ENCODE measurements at regions not wholly inside any gene's neighbourhood (a gene's known extent, or its start where the extent isn't known, plus 50 kb on each side); places are given as distances from the start of the nearest gene placed in this dataset.

- Histone ChIP-seq H3K9me3 (ENCODE audit: control insufficient read depth in 1 of 2, low read length in 2 of 2) (no peaks in the 10 kb centered on the region), H3K4me1 (ENCODE audit: control insufficient read depth in 1 of 2, insufficient read depth in 2 of 2, low read length in 2 of 2) (no peaks in the 10 kb centered on the region), H3K27me3 (ENCODE audit: low read depth, low read length) (no peaks in the 10 kb centered on the region), H3K4me3 (ENCODE audit: low read depth in 1 of 2, low read length in 2 of 2) (no peak overlapping the region), H3K36me3 (ENCODE audit: control insufficient read depth in 1 of 2, insufficient read depth in 2 of 2, low read length in 2 of 2) (no peaks in the 10 kb centered on the region), H3K27ac (ENCODE audit: low read length) (no peak overlapping the region)
Measured at GRCh38 chr14:82159624-82160023, 626.0 kb upstream of the SEL1L start.

GRCh38 chr14:82180139-82180538 is 646.5 kb upstream of the SEL1L start:
- Histone ChIP-seq H3K4me3 (ENCODE audit: low read depth in 1 of 2, low read length in 2 of 2) (no peak overlapping the region), H3K36me3 (ENCODE audit: control insufficient read depth in 1 of 2, insufficient read depth in 2 of 2, low read length in 2 of 2) (no peaks in the 10 kb centered on the region), H3K4me1 (ENCODE audit: control insufficient read depth in 1 of 2, insufficient read depth in 2 of 2, low read length in 2 of 2) (no peaks in the 10 kb centered on the region), H3K27me3 (ENCODE audit: low read depth, low read length) (no peaks in the 10 kb centered on the region), H3K9me3 (ENCODE audit: control insufficient read depth in 1 of 2, low read length in 2 of 2) (peaks cover 0 to 2% of the 10 kb centered on the region in 2 donors), H3K27ac (ENCODE audit: low read length) (no peak overlapping the region)

- H3K4me1 ChIP-seq (ENCODE audit: control insufficient read depth in 1 of 2, insufficient read depth in 2 of 2, low read length in 2 of 2) = no peaks in the 10 kb centered on the region
- H3K4me3 ChIP-seq (ENCODE audit: low read depth in 1 of 2, low read length in 2 of 2) = no peak overlapping the region
- H3K27me3 ChIP-seq (ENCODE audit: low read depth, low read length) = no peaks in the 10 kb centered on the region
- H3K9me3 ChIP-seq (ENCODE audit: control insufficient read depth in 1 of 2, low read length in 2 of 2) = peaks cover 0 to 6% of the 10 kb centered on the region in 2 donors
- H3K36me3 ChIP-seq (ENCODE audit: control insufficient read depth in 1 of 2, insufficient read depth in 2 of 2, low read length in 2 of 2) = no peaks in the 10 kb centered on the region
- H3K27ac ChIP-seq (ENCODE audit: low read length) = no peak overlapping the region
Measured at GRCh38 chr14:82182646-82183045, 649.0 kb upstream of the SEL1L start.

- Histone ChIP-seq H3K27ac (ENCODE audit: low read length) (no peak overlapping the region), H3K27me3 (ENCODE audit: low read depth, low read length) (no peaks in the 10 kb centered on the region), H3K4me1 (ENCODE audit: control insufficient read depth in 1 of 2, insufficient read depth in 2 of 2, low read length in 2 of 2) (no peaks in the 10 kb centered on the region), H3K36me3 (ENCODE audit: control insufficient read depth in 1 of 2, insufficient read depth in 2 of 2, low read length in 2 of 2) (no peaks in the 10 kb centered on the region), H3K4me3 (ENCODE audit: low read depth in 1 of 2, low read length in 2 of 2) (no peak overlapping the region), H3K9me3 (ENCODE audit: control insufficient read depth in 1 of 2, low read length in 2 of 2) (peaks cover 0 to 8% of the 10 kb centered on the region in 2 donors)
Measured at GRCh38 chr14:82190742-82191141, 657.1 kb upstream of the SEL1L start.

- no peak overlapping the region for H3K4me3 ChIP-seq (ENCODE audit: low read depth in 1 of 2, low read length in 2 of 2)
- H3K27me3 ChIP-seq (ENCODE audit: low read depth, low read length) = no peaks in the 10 kb centered on the region
- H3K9me3 ChIP-seq (ENCODE audit: control insufficient read depth in 1 of 2, low read length in 2 of 2) = peaks cover 0 to 5% of the 10 kb centered on the region in 2 donors
- H3K4me1 ChIP-seq (ENCODE audit: control insufficient read depth in 1 of 2, insufficient read depth in 2 of 2, low read length in 2 of 2) = no peaks in the 10 kb centered on the region
- H3K27ac ChIP-seq (ENCODE audit: low read length) = no peak overlapping the region
- H3K36me3 ChIP-seq (ENCODE audit: control insufficient read depth in 1 of 2, insufficient read depth in 2 of 2, low read length in 2 of 2) = no peaks in the 10 kb centered on the region
Measured at GRCh38 chr14:82192387-82192786, 658.7 kb upstream of the SEL1L start.

GRCh38 chr14:82223276-82223675 is 689.6 kb upstream of the SEL1L start:
- no peak overlapping the region for H3K27ac ChIP-seq (ENCODE audit: low read length)
- no peaks in the 10 kb centered on the region for H3K36me3 ChIP-seq (ENCODE audit: control insufficient read depth in 1 of 2, insufficient read depth in 2 of 2, low read length in 2 of 2)
- H3K27me3 ChIP-seq (ENCODE audit: low read depth, low read length) = no peaks in the 10 kb centered on the region
- no peaks in the 10 kb centered on the region for H3K4me1 ChIP-seq (ENCODE audit: control insufficient read depth in 1 of 2, insufficient read depth in 2 of 2, low read length in 2 of 2)
- H3K9me3 ChIP-seq (ENCODE audit: control insufficient read depth in 1 of 2, low read length in 2 of 2) = no peaks in the 10 kb centered on the region
- H3K4me3 ChIP-seq (ENCODE audit: low read depth in 1 of 2, low read length in 2 of 2) = no peak overlapping the region

GRCh38 chr14:82224610-82225009 is 691.0 kb upstream of the SEL1L start:
- H3K4me1 ChIP-seq (ENCODE audit: control insufficient read depth in 1 of 2, insufficient read depth in 2 of 2, low read length in 2 of 2) = no peaks in the 10 kb centered on the region
- no peaks in the 10 kb centered on the region for H3K27me3 ChIP-seq (ENCODE audit: low read depth, low read length)
- H3K36me3 ChIP-seq (ENCODE audit: control insufficient read depth in 1 of 2, insufficient read depth in 2 of 2, low read length in 2 of 2) = no peaks in the 10 kb centered on the region
- no peak overlapping the region for H3K4me3 ChIP-seq (ENCODE audit: low read depth in 1 of 2, low read length in 2 of 2)
- H3K9me3 ChIP-seq (ENCODE audit: control insufficient read depth in 1 of 2, low read length in 2 of 2) = no peaks in the 10 kb centered on the region
- no peak overlapping the region for H3K27ac ChIP-seq (ENCODE audit: low read length)

GRCh38 chr14:82230748-82231147 is 697.1 kb upstream of the SEL1L start:
- Histone ChIP-seq H3K4me3 (ENCODE audit: low read depth in 1 of 2, low read length in 2 of 2) (no peak overlapping the region), H3K4me1 (ENCODE audit: control insufficient read depth in 1 of 2, insufficient read depth in 2 of 2, low read length in 2 of 2) (no peaks in the 10 kb centered on the region), H3K36me3 (ENCODE audit: control insufficient read depth in 1 of 2, insufficient read depth in 2 of 2, low read length in 2 of 2) (no peaks in the 10 kb centered on the region), H3K27me3 (ENCODE audit: low read depth, low read length) (no peaks in the 10 kb centered on the region), H3K9me3 (ENCODE audit: control insufficient read depth in 1 of 2, low read length in 2 of 2) (no peaks in the 10 kb centered on the region), H3K27ac (ENCODE audit: low read length) (no peak overlapping the region)

GRCh38 chr14:82238649-82239048 is 705.0 kb upstream of the SEL1L start:
- no peak overlapping the region for H3K27ac ChIP-seq (ENCODE audit: low read length)
- no peaks in the 10 kb centered on the region for H3K4me1 ChIP-seq (ENCODE audit: control insufficient read depth in 1 of 2, insufficient read depth in 2 of 2, low read length in 2 of 2)
- no peaks in the 10 kb centered on the region for H3K27me3 ChIP-seq (ENCODE audit: low read depth, low read length)
- H3K4me3 ChIP-seq (ENCODE audit: low read depth in 1 of 2, low read length in 2 of 2) = no peak overlapping the region
- H3K36me3 ChIP-seq (ENCODE audit: control insufficient read depth in 1 of 2, insufficient read depth in 2 of 2, low read length in 2 of 2) = no peaks in the 10 kb centered on the region
- no peaks in the 10 kb centered on the region for H3K9me3 ChIP-seq (ENCODE audit: control insufficient read depth in 1 of 2, low read length in 2 of 2)

- no peak overlapping the region for H3K4me3 ChIP-seq (ENCODE audit: low read depth in 1 of 2, low read length in 2 of 2)
- H3K27ac ChIP-seq (ENCODE audit: low read length) = no peak overlapping the region
- H3K36me3 ChIP-seq (ENCODE audit: control insufficient read depth in 1 of 2, insufficient read depth in 2 of 2, low read length in 2 of 2) = no peaks in the 10 kb centered on the region
- no peaks in the 10 kb centered on the region for H3K4me1 ChIP-seq (ENCODE audit: control insufficient read depth in 1 of 2, insufficient read depth in 2 of 2, low read length in 2 of 2)
- H3K9me3 ChIP-seq (ENCODE audit: control insufficient read depth in 1 of 2, low read length in 2 of 2) = no peaks in the 10 kb centered on the region
- H3K27me3 ChIP-seq (ENCODE audit: low read depth, low read length) = no peaks in the 10 kb centered on the region
Measured at GRCh38 chr14:82239223-82239622, 705.6 kb upstream of the SEL1L start.

GRCh38 chr14:82244791-82245190 is 711.1 kb upstream of the SEL1L start:
- Histone ChIP-seq H3K4me1 (ENCODE audit: control insufficient read depth in 1 of 2, insufficient read depth in 2 of 2, low read length in 2 of 2) (no peaks in the 10 kb centered on the region), H3K9me3 (ENCODE audit: control insufficient read depth in 1 of 2, low read length in 2 of 2) (no peaks in the 10 kb centered on the region), H3K27ac (ENCODE audit: low read length) (no peak overlapping the region), H3K4me3 (ENCODE audit: low read depth in 1 of 2, low read length in 2 of 2) (no peak overlapping the region), H3K27me3 (ENCODE audit: low read depth, low read length) (no peaks in the 10 kb centered on the region), H3K36me3 (ENCODE audit: control insufficient read depth in 1 of 2, insufficient read depth in 2 of 2, low read length in 2 of 2) (no peaks in the 10 kb centered on the region)

- Histone ChIP-seq H3K4me1 (ENCODE audit: control insufficient read depth in 1 of 2, insufficient read depth in 2 of 2, low read length in 2 of 2) (no peaks in the 10 kb centered on the region), H3K4me3 (ENCODE audit: low read depth in 1 of 2, low read length in 2 of 2) (no peak overlapping the region), H3K36me3 (ENCODE audit: control insufficient read depth in 1 of 2, insufficient read depth in 2 of 2, low read length in 2 of 2) (no peaks in the 10 kb centered on the region), H3K27me3 (ENCODE audit: low read depth, low read length) (no peaks in the 10 kb centered on the region), H3K9me3 (ENCODE audit: control insufficient read depth in 1 of 2, low read length in 2 of 2) (no peaks in the 10 kb centered on the region), H3K27ac (ENCODE audit: low read length) (no peak overlapping the region)
Measured at GRCh38 chr14:82251494-82251893, 717.8 kb upstream of the SEL1L start.
